H1 (cell line): ENCODE measurements at regions not wholly inside any gene's neighbourhood (a gene's known extent, or its start where the extent isn't known, plus 50 kb on each side); places are given as distances from the start of the nearest gene placed in this dataset.

Experiments
- CTCF ChIA-PET: fragments of 300-600 bp; sonication (Branson Sonifier 250); formaldehyde crosslinking; loops from one replicate; lab custom pipeline; 2021; ENCODE audit not compliant: partially characterized antibody; lab: Charles Lee
- POLR2A ChIA-PET: fragments of 300-600 bp; sonication (Branson Sonifier 250); formaldehyde crosslinking; loops from one replicate; lab custom pipeline; 2021; ENCODE audit warnings: inconsistent platforms; ENCODE audit not compliant: partially characterized antibody; lab: Charles Lee
- DNase-seq, 2 experiments: peaks; one replicate each; pipeline versions ENCODE4 v3.0.0 to v3.0.0-alpha.2; 2010 to 2022; ENCODE audit warnings: low spot score in 2 of 2, low read depth in 1 of 2, mixed read lengths in 1 of 2
- FAIRE-seq: peaks from 2 replicates; lab custom pipeline; 2011; peaks lifted over from hg19 to GRCh38; lab: Jason Lieb, UNC
- H2AFZ ChIP-seq: 2 replicates; pipeline ENCODE4 v1.8.1; 2012; ENCODE audit warnings: low read length, inconsistent platforms
- H2AK5ac ChIP-seq: 2 replicates; pipeline ENCODE4 v1.6.1; 2013; ENCODE audit warnings: low read depth, low read length
- H2BK120ac ChIP-seq: replicated peaks from 2 replicates; pipeline ENCODE3; 2013; ENCODE audit warnings: low read depth, low read length, inconsistent platforms
- H2BK12ac ChIP-seq: 2 replicates; pipeline ENCODE4 v1.6.1; 2013; ENCODE audit warnings: low read depth, low read length
- H2BK15ac ChIP-seq: 2 replicates; pipeline ENCODE4 v1.6.1; 2013; ENCODE audit warnings: low read length
- H2BK20ac ChIP-seq: 2 replicates; pipeline ENCODE4 v1.6.1; 2013; ENCODE audit warnings: low read length
- H2BK5ac ChIP-seq: 2 replicates; pipeline ENCODE4 v1.6.1; 2013; ENCODE audit warnings: low read depth, low read length
- H3K14ac ChIP-seq: 2 replicates; pipeline ENCODE4 v1.6.1; 2013; ENCODE audit warnings: inconsistent platforms; ENCODE audit not compliant: insufficient read length
- H3K18ac ChIP-seq: 2 replicates; pipeline ENCODE4 v1.6.1; 2013; ENCODE audit warnings: low read length; ENCODE audit errors: extremely low read depth
- H3K23ac ChIP-seq: 2 replicates; pipeline ENCODE4 v1.6.1; 2013; ENCODE audit warnings: inconsistent platforms; ENCODE audit not compliant: insufficient read length
- H3K23me2 ChIP-seq: 2 replicates; pipeline ENCODE4 v1.6.1; 2013; ENCODE audit warnings: low read depth, low read length
- H3K27ac ChIP-seq: 2 replicates; pipeline ENCODE4 v1.6.1; 2011; ENCODE audit warnings: low read depth, low read length, inconsistent platforms
- H3K27me3 ChIP-seq, 4 experiments: replicated peaks in 1 of 4; 1 replicate in 1 of 4; 2 replicates in 3 of 4; pipeline versions ENCODE4 v1.6.1 to v1.8.1; 2011 to 2013; ENCODE audit warnings: low read length in 3 of 4, mild to moderate bottlenecking in 3 of 4, inconsistent platforms in 2 of 4, mixed read lengths in 2 of 4, moderate library complexity in 1 of 4; ENCODE audit not compliant: control insufficient read depth in 3 of 4, insufficient read depth in 3 of 4; ENCODE audit errors: extremely low read depth in 1 of 4
- H3K36me3 ChIP-seq, 4 experiments: 2 replicates each; pipeline versions ENCODE4 v1.6.1 to v1.8.1; 2011 to 2013; ENCODE audit warnings: mild to moderate bottlenecking in 4 of 4, low read length in 3 of 4, moderate library complexity in 2 of 4, control low read depth in 1 of 4, inconsistent platforms in 1 of 4; ENCODE audit not compliant: insufficient read depth in 4 of 4, control insufficient read depth in 2 of 4
- H3K4ac ChIP-seq: replicated peaks from 2 replicates; pipeline ENCODE3; 2013; ENCODE audit warnings: low read length, low read depth, mixed read lengths, inconsistent platforms; ENCODE audit not compliant: insufficient read length
- H3K4me1 ChIP-seq, 4 experiments: replicated peaks in 1 of 4; 1 replicate in 1 of 4; 2 replicates in 3 of 4; pipeline versions ENCODE4 v1.6.1 to v1.8.1; 2011 to 2013; ENCODE audit warnings: low read length in 3 of 4, inconsistent platforms in 2 of 4, mixed read lengths in 1 of 4; ENCODE audit not compliant: insufficient read depth in 4 of 4, control insufficient read depth in 3 of 4
- H3K4me2 ChIP-seq, 2 experiments: 2 replicates each; pipeline versions ENCODE4 v1.6.1 to v1.8.1; 2011 to 2013; ENCODE audit warnings: low read depth in 2 of 2, low read length in 2 of 2, control low read depth in 1 of 2, inconsistent platforms in 1 of 2, mild to moderate bottlenecking in 1 of 2; ENCODE audit not compliant: insufficient read depth in 1 of 2
- H3K4me3 ChIP-seq, 4 experiments: fragments of 200-600, 300-600 bp in 1 of 4; sonication (generic), shearing (Covaris generic), sonication (Bioruptor Twin) in 1 of 4; 2 replicates each; pipeline versions ENCODE4 v1.5.1 to v1.8.1; 2011 to 2016; ENCODE audit warnings: low read length in 4 of 4, low read depth in 3 of 4, control low read depth in 2 of 4, inconsistent platforms in 2 of 4, mild to moderate bottlenecking in 2 of 4, mixed read lengths in 1 of 4, moderate library complexity in 1 of 4; ENCODE audit not compliant: insufficient read depth in 2 of 4; ENCODE audit errors: extremely low read depth in 1 of 4
- H3K56ac ChIP-seq: replicated peaks from 2 replicates; pipeline ENCODE3; 2013; ENCODE audit warnings: low read depth, mild to moderate bottlenecking, mixed read lengths, low read length, inconsistent platforms; ENCODE audit not compliant: insufficient read length
- H3K79me1 ChIP-seq: 2 replicates; pipeline ENCODE4 v1.6.1; 2013; ENCODE audit warnings: low read depth, low read length, control low read depth
- H3K79me2 ChIP-seq, 2 experiments: 2 replicates each; pipeline versions ENCODE4 v1.6.1 to v1.8.1; 2012 to 2013; ENCODE audit warnings: low read length in 2 of 2, mild to moderate bottlenecking in 2 of 2, inconsistent platforms in 1 of 2; ENCODE audit not compliant: insufficient read depth in 2 of 2, control insufficient read depth in 1 of 2
- H3K9ac ChIP-seq, 4 experiments: replicated peaks in 1 of 4; 1 replicate in 1 of 4; 2 replicates in 3 of 4; pipeline versions ENCODE4 v1.6.1 to v1.8.1; 2011 to 2013; ENCODE audit warnings: low read depth in 3 of 4, low read length in 3 of 4, control low read depth in 2 of 4, mild to moderate bottlenecking in 2 of 4, moderate library complexity in 2 of 4, inconsistent platforms in 1 of 4; ENCODE audit errors: extremely low read depth in 1 of 4
- H3K9me3 ChIP-seq, 2 experiments: 2 replicates each; pipeline versions ENCODE4 v1.6.1 to v1.8.1; 2012 to 2013; ENCODE audit warnings: mild to moderate bottlenecking in 2 of 2, moderate library complexity in 2 of 2, control low read depth in 1 of 2, inconsistent platforms in 1 of 2, low read depth in 1 of 2, low read length in 1 of 2, mixed read lengths in 1 of 2; ENCODE audit not compliant: insufficient read depth in 2 of 2
- H4K20me1 ChIP-seq, 2 experiments: replicated peaks in 1 of 2; 2 replicates each; pipeline versions ENCODE3 to v1.8.1; 2011 to 2013; ENCODE audit warnings: inconsistent platforms in 2 of 2, low read length in 2 of 2, mild to moderate bottlenecking in 1 of 2; ENCODE audit not compliant: insufficient read depth in 2 of 2, control insufficient read depth in 1 of 2
- H4K5ac ChIP-seq: 2 replicates; pipeline ENCODE4 v1.6.1; 2013; ENCODE audit warnings: low read length, low read depth, mixed read lengths, inconsistent platforms; ENCODE audit not compliant: insufficient read length
- H4K8ac ChIP-seq: 2 replicates; pipeline ENCODE4 v1.8.0; 2013; ENCODE audit warnings: mild to moderate bottlenecking, moderate library complexity, low read length, inconsistent platforms; ENCODE audit not compliant: insufficient read depth; ENCODE audit errors: extremely low read depth
- H4K91ac ChIP-seq: replicated peaks from 2 replicates; pipeline ENCODE3; 2013; ENCODE audit warnings: low read length, mixed read lengths, inconsistent platforms; ENCODE audit not compliant: insufficient read length
- CHD1 ChIP-seq: IDR thresholded peaks from 2 replicates; pipeline ENCODE4 v1.6.1; 2012; ENCODE audit warnings: low read depth, low read length, improper control_type of control experiment
- GABPA ChIP-seq: IDR thresholded peaks from 2 replicates; pipeline ENCODE4 v1.6.1; 2011; ENCODE audit warnings: mild to moderate bottlenecking, low read length, moderate library complexity, borderline replicate concordance; ENCODE audit not compliant: insufficient read depth
- JUN ChIP-seq: IDR thresholded peaks from 2 replicates; pipeline ENCODE4 v1.6.1; 2011; ENCODE audit warnings: low read depth, mild to moderate bottlenecking, improper control_type of control experiment, low read length
- KDM1A ChIP-seq: fragments of 200-600, 300-600 bp; sonication (generic); IDR thresholded peaks from 2 replicates; pipeline ENCODE4 v1.7.1; 2016; ENCODE audit warnings: mild to moderate bottlenecking, low read length, borderline replicate concordance
- NANOG ChIP-seq: IDR thresholded peaks from 2 replicates; pipeline ENCODE4 v1.6.1; 2011; ENCODE audit warnings: low read length, low read depth, mild to moderate bottlenecking, inconsistent platforms; ENCODE audit not compliant: insufficient read depth, poor library complexity, severe bottlenecking
- NRF1 ChIP-seq: IDR thresholded peaks from 2 replicates; pipeline ENCODE4 v1.6.1; 2011; ENCODE audit warnings: mild to moderate bottlenecking, low read depth, low read length, improper control_type of control experiment
- SP2 ChIP-seq: IDR thresholded peaks from 2 replicates; pipeline ENCODE4 v1.6.1; 2012; ENCODE audit warnings: mild to moderate bottlenecking, low read length, inconsistent platforms
- TEAD4 ChIP-seq: IDR thresholded peaks from 2 replicates; pipeline ENCODE4 v1.6.1; 2012; ENCODE audit warnings: low read depth, low read length, inconsistent platforms, mixed read lengths
- WGBS, 2 experiments: shearing (Covaris generic) in 1 of 2; methylation state at CpG; one replicate each; pipeline versions ENCODE4 v1.1.6 to v1.1.7; 2013 to 2015; ENCODE audit warnings: low lambda C conversion rate in 2 of 2, mixed read lengths in 2 of 2, inconsistent platforms in 1 of 2, low coverage in 1 of 2, missing lambda C conversion rate in 1 of 2; ENCODE audit not compliant: insufficient replicate concordance in 2 of 2, insufficient coverage in 1 of 2, insufficient read length in 1 of 2; ENCODE audit errors: extremely low coverage in 1 of 2, missing lambda C conversion rate in 1 of 2; 5-methylcytosine and 5-hydroxymethylcytosine counted together
- TF ChIP-seq, protein P1 (sequence below): IDR thresholded peaks from 2 replicates; pipeline ENCODE4 v1.6.1; 2011; ENCODE audit warnings: low read length, improper control_type of control experiment
- TF ChIP-seq, protein P2 (sequence below), 3 experiments: IDR thresholded peaks; 1 replicate in 2 of 3; 2 replicates in 1 of 3; pipeline versions ENCODE4 v1.5.1 to v1.6.1; 2011; ENCODE audit warnings: low read length in 3 of 3, mild to moderate bottlenecking in 3 of 3, inconsistent platforms in 2 of 3, low read depth in 1 of 3, moderate library complexity in 1 of 3; ENCODE audit not compliant: insufficient read depth in 1 of 3; ENCODE audit errors: control extremely low read depth in 1 of 3

DNA sequence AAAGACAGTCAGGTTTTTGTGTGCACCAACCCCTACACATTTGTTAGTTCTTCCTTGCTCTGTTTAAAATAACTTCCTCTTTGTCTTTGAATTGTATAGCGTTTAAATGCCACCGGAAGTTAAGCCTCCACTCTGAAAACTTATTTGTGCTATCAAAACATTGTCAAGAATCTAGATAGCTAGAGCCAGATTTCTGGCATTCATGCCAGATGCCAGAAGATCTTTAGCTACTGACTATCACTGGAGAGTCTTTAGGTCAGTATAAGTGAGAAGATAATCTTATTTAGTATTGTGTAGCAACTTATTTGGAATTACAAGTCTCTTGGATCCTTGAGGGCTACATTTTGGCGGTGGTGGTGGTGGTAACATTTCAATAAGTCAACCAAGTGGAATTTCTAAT, 63.4 kb upstream of the ADAM23 start:
- FAIRE-seq = no peak
- no peak overlapping the region for H2BK20ac ChIP-seq
- no peak overlapping the region for H3K23ac ChIP-seq
- no peak overlapping the region for H2BK12ac ChIP-seq
- no peaks in the 10 kb centered on the region for H3K36me3 ChIP-seq
- H3K79me1 ChIP-seq = no peaks in the 10 kb centered on the region
- H3K18ac ChIP-seq = no peak overlapping the region
- 94% methylated on average over 3 of the region's 3 CpGs; no CpG with 5 or more reads in 1 of the 2 experiments for WGBS, 2 experiments
- no peaks in the 10 kb centered on the region for H3K4me1 ChIP-seq
- H4K8ac ChIP-seq = no peak overlapping the region
- no peak overlapping the region for H2BK120ac ChIP-seq
- no peak overlapping the region for H2BK15ac ChIP-seq
- CTCF ChIA-PET = interaction anchor here (2.7 kb wide), 1 partner anchor 11 kb away, joined by 9 read pairs; no protein-coding TSS in a partner anchor
- no peak overlapping the region for H4K91ac ChIP-seq
- H2AFZ ChIP-seq = no peak overlapping the region
- no peak overlapping the region for H2BK5ac ChIP-seq
- no peak overlapping the region for H3K4me3 ChIP-seq
- no peak overlapping the region for H3K4me2 ChIP-seq
- H3K9me3 ChIP-seq = peaks cover 2 to 10% of the 10 kb centered on the region in 2 experiments; a peak in 2 of 4 replicates
- H3K79me2 ChIP-seq = no peaks in the 10 kb centered on the region
- no peak overlapping the region for H3K27ac ChIP-seq
- no peak overlapping the region for H3K9ac ChIP-seq
- no peak overlapping the region for H3K56ac ChIP-seq
- no peaks in the 10 kb centered on the region for H3K23me2 ChIP-seq
- no peak for DNase-seq
- no peak overlapping the region for H3K4ac ChIP-seq
- POLR2A ChIA-PET = no interaction called here
- H4K5ac ChIP-seq = no peak overlapping the region
- H3K14ac ChIP-seq = no peak overlapping the region
- no peaks in the 10 kb centered on the region for H3K27me3 ChIP-seq
- H2AK5ac ChIP-seq = no peak overlapping the region
- no peaks in the 10 kb centered on the region for H4K20me1 ChIP-seq
- TF ChIP-seq JUN = no peak
- TF ChIP-seq TEAD4 = no peak
- TF ChIP-seq NRF1 = no peak
- TF ChIP-seq, protein P1, sequence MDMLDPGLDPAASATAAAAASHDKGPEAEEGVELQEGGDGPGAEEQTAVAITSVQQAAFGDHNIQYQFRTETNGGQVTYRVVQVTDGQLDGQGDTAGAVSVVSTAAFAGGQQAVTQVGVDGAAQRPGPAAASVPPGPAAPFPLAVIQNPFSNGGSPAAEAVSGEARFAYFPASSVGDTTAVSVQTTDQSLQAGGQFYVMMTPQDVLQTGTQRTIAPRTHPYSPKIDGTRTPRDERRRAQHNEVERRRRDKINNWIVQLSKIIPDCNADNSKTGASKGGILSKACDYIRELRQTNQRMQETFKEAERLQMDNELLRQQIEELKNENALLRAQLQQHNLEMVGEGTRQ = no peak
- no peak for TF ChIP-seq NANOG
- TF ChIP-seq CHD1 = no peak
- TF ChIP-seq KDM1A = no peak
- no peak for TF ChIP-seq SP2
- TF ChIP-seq, protein P2, sequence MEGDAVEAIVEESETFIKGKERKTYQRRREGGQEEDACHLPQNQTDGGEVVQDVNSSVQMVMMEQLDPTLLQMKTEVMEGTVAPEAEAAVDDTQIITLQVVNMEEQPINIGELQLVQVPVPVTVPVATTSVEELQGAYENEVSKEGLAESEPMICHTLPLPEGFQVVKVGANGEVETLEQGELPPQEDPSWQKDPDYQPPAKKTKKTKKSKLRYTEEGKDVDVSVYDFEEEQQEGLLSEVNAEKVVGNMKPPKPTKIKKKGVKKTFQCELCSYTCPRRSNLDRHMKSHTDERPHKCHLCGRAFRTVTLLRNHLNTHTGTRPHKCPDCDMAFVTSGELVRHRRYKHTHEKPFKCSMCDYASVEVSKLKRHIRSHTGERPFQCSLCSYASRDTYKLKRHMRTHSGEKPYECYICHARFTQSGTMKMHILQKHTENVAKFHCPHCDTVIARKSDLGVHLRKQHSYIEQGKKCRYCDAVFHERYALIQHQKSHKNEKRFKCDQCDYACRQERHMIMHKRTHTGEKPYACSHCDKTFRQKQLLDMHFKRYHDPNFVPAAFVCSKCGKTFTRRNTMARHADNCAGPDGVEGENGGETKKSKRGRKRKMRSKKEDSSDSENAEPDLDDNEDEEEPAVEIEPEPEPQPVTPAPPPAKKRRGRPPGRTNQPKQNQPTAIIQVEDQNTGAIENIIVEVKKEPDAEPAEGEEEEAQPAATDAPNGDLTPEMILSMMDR (IDR thresholded peaks at IDR 0.05; ENCODE audit: control extremely low read depth in 1 of 3, insufficient read depth in 1 of 3, low read depth in 1 of 3, low read length in 3 of 3) = no peak
- no peak for TF ChIP-seq GABPA
